ENCODE measurements at regions not wholly inside any gene's neighbourhood (a gene's known extent, or its start where the extent isn't known, plus 50 kb on each side); places are given as distances from the start of the nearest gene placed in this dataset.
A peak's percentile ranks its signal among the peaks of the same experiment; 100 is the strongest.

DNA sequence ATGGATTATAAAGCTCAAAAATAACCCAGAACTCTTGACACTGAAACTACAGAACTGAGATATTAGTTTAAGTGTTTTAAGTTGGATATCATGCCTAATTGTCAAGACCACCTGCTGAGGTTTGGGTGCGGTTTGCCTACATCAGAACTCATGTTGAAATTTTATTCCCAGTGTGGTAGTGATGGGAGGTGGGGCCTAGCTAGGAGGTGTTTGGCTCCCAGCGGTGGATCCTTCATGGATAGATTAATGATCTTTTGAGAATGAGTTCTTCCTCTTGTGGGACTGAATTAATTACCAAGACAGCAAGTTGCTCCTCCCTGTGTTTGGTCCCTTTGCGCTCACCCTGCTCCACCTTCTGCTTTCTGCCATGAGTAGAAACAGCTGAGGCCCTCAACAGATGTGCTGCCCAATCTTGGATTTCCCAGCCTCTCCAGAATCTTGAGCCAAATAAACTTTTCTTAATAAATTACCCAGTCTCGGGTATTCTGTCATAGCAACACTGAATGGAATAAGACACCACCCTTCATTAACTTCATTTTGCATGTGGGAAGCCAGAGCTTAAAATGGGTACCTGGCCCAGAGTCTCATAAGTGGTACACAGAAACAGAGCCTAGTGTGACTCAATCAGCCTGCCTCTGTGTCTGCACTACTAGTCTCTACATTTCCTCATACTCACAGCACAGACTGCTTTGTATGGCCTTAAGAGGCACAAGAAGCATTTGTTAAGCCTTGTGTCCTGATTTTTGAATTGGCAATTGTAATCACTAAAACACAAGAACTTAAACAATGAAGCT, 158.4 kb downstream of the IBTK start:
- Histone ChIP-seq H3K27me3 (ENCODE audit: control insufficient read depth, insufficient read depth, low read length) (no peaks in the 10 kb centered on the region), H3K4me1 (ENCODE audit: control insufficient read depth, insufficient read depth, low read length) (no peaks in the 10 kb centered on the region), H3K9me3 (replicated peaks; ENCODE audit: control insufficient read depth, low read depth, low read length) (no peaks in the 10 kb centered on the region), H3K36me3 (ENCODE audit: control insufficient read depth, insufficient read depth, low read length) (no peaks in the 10 kb centered on the region), H3K27ac (ENCODE audit: low read length) (no peak overlapping the region), H3K4me3 (ENCODE audit: low read length) (no peak overlapping the region)
- DNase-seq, result no peak
- WGBS (ENCODE audit: insufficient coverage), result 89% methylated on average over 3 of the region's 4 CpGs

DNA sequence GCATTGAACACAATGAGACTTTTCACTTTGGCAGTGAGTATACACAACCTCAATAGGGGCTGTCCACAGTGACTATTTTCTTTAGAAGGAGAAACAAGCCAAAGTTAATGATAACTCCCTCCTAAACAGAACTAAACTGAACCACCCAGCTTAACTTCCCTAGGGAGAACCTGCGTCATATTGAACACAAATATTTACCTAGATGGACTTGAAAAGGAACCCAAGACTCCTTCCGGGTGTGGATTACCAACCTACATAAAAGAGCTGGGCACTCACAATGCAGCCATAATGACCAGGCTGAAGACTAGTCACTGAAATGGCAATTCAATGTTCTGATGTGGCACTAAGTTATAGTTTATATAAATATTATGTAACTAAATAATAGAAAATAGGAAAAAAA, 160.6 kb downstream of the IBTK start:
- H3K27ac ChIP-seq (ENCODE audit: low read length), result no peak overlapping the region
- no peaks in the 10 kb centered on the region for H3K36me3 ChIP-seq (ENCODE audit: control insufficient read depth, insufficient read depth, low read length)
- no peak overlapping the region for H3K4me3 ChIP-seq (ENCODE audit: low read length)
- DNase-seq, result no peak
- H3K4me1 ChIP-seq (ENCODE audit: control insufficient read depth, insufficient read depth, low read length), result no peaks in the 10 kb centered on the region
- no peaks in the 10 kb centered on the region for H3K27me3 ChIP-seq (ENCODE audit: control insufficient read depth, insufficient read depth, low read length)
- WGBS (ENCODE audit: insufficient coverage), result no CpG with 5 or more reads among the region's 2 CpGs
- no peaks in the 10 kb centered on the region for H3K9me3 ChIP-seq (replicated peaks; ENCODE audit: control insufficient read depth, low read depth, low read length)

DNA sequence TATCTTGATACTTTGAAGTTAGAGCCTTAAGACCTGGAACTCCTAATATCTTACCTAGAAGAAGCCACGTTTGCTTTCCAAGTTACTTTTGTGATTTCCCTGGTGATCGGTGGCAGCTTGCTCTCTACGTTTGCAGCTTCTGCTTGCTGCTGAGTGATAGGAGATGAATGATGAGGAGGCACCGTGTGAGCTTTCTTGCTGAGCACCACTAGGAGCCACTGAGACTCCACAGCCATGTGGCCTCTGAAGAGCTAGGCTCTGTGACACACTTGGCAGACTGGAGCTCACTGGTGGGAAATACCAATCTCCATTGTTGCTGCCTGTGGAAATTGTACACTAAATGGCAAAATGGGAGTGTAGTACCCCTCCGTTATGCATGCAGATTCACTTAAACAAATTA, 161.8 kb downstream of the IBTK start:
- Histone ChIP-seq H3K27me3 (ENCODE audit: control insufficient read depth, insufficient read depth, low read length) (no peaks in the 10 kb centered on the region), H3K27ac (ENCODE audit: low read length) (no peak overlapping the region), H3K9me3 (replicated peaks; ENCODE audit: control insufficient read depth, low read depth, low read length) (no peaks in the 10 kb centered on the region), H3K36me3 (ENCODE audit: control insufficient read depth, insufficient read depth, low read length) (no peaks in the 10 kb centered on the region), H3K4me1 (ENCODE audit: control insufficient read depth, insufficient read depth, low read length) (no peaks in the 10 kb centered on the region), H3K4me3 (ENCODE audit: low read length) (no peak overlapping the region)
- DNase-seq, result no peak
- 83% methylated on average over 1 of the region's 5 CpGs for WGBS (ENCODE audit: insufficient coverage)

DNA sequence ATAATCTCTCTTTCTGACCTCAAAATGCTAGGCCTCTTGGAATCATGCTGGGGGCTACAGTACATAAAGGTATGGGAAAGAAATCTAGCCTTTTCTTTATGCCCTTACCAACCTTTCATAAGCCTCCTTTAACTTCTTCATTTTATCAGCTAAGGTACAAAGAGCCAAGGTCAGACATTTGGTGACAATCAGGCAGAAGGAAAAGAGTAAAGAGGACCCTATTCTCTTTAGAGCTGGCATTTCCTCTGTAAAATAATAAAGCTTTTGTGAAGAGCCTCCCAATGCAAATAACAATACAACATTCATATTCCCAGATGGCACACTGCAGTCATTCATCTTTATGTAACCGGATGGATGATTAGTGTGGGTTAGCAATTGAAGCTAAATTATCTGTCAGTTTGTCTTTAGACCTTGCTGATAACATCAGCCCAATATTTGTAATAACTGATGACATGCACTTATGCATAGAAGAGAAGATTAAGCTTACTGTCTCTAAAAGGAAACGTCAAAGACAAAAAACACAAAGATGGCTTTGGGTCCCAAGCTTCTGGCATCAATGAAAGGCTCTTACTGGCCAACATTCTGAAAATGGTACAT, 163.1 kb downstream of the IBTK start:
- Histone ChIP-seq H3K4me1 (ENCODE audit: control insufficient read depth, insufficient read depth, low read length) (no peaks in the 10 kb centered on the region), H3K27ac (ENCODE audit: low read length) (no peak overlapping the region), H3K4me3 (ENCODE audit: low read length) (no peak overlapping the region), H3K27me3 (ENCODE audit: control insufficient read depth, insufficient read depth, low read length) (no peaks in the 10 kb centered on the region), H3K9me3 (replicated peaks; ENCODE audit: control insufficient read depth, low read depth, low read length) (no peaks in the 10 kb centered on the region), H3K36me3 (ENCODE audit: control insufficient read depth, insufficient read depth, low read length) (no peaks in the 10 kb centered on the region)
- WGBS (ENCODE audit: insufficient coverage), result 40% methylated on average over 1 of the region's 2 CpGs
- no peak for DNase-seq

DNA sequence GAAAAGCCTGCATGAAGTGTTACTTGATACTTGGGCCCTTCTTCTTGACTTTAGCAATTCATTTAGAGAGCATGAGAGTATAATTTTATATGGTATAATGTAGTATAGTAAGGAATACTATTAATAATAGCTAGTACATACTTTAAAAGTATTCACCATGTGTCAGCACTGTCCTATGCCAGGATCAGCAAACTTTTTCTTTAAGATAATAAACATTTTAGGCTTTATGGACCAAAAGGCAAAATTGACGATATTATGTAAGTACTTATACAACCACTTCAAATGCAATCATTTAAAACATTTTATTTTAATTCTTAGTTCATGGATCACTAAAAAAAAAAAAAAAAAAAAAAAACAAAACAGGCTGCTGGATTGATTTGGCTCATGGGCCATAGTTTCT, 163.9 kb downstream of the IBTK start:
- DNase-seq, result no peak
- no peak overlapping the region for H3K4me3 ChIP-seq (ENCODE audit: low read length)
- H3K27me3 ChIP-seq (ENCODE audit: control insufficient read depth, insufficient read depth, low read length), result no peaks in the 10 kb centered on the region
- H3K9me3 ChIP-seq (replicated peaks; ENCODE audit: control insufficient read depth, low read depth, low read length), result no peaks in the 10 kb centered on the region
- no peaks in the 10 kb centered on the region for H3K4me1 ChIP-seq (ENCODE audit: control insufficient read depth, insufficient read depth, low read length)
- no peak overlapping the region for H3K27ac ChIP-seq (ENCODE audit: low read length)
- no peaks in the 10 kb centered on the region for H3K36me3 ChIP-seq (ENCODE audit: control insufficient read depth, insufficient read depth, low read length)
- WGBS (ENCODE audit: insufficient coverage), result no CpG with 5 or more reads among the region's 1 CpG

DNA sequence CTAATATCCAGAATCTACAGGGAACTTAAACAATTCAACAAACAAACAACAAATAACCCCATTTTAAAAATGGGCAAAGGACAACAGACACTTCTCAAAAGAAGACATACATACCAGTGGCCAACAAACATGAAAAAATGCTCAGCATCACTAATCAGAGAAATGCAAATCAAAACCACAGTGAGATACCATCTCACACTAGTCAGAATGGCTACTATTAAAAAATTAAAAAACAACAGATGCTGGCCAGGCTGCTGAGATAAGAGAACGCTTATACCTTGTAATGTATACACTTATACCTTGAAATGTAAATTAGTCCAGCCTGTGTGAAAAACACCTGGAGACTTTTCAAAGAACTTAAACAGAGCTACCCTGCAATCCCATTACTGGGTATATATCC, 166.8 kb downstream of the IBTK start:
- Histone ChIP-seq H3K4me3 (ENCODE audit: low read length) (no peak overlapping the region), H3K36me3 (ENCODE audit: control insufficient read depth, insufficient read depth, low read length) (no peaks in the 10 kb centered on the region), H3K27me3 (ENCODE audit: control insufficient read depth, insufficient read depth, low read length) (no peaks in the 10 kb centered on the region), H3K4me1 (ENCODE audit: control insufficient read depth, insufficient read depth, low read length) (peaks cover 3% of the 10 kb centered on the region), H3K27ac (ENCODE audit: low read length) (no peak overlapping the region), H3K9me3 (replicated peaks; ENCODE audit: control insufficient read depth, low read depth, low read length) (no peaks in the 10 kb centered on the region)
- DNase-seq, result no peak
- WGBS (ENCODE audit: insufficient coverage), result no CpG with 5 or more reads among the region's 1 CpG

DNA sequence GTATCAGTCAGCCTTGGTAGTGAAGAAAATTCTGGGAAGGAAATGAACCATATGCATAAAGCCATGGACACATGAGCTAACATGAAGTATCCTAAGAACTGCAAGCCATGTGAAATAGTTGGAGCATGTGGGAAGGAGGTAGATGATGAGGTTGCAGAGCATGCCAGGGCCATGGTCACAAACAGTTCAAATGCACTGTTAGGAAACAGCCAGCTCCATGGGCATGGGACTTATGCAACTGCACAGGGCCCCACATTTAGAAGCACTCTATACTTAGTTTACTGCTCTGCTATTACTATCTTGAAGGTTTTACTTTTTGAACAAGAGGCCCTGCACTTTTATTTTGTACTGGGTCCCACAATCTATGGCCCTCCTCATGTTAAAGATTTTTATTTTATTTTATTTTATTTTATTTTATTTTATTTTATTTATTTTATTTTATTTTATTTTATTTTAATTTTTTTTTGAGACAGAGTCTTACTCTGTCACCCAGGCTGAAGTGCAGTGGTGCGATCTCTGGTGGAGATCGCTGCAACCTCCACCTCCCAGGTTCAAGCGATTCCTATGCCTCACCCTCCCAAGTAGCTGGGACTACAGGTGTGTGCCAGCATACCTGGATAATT, 169.1 kb downstream of the IBTK start:
- no peaks in the 10 kb centered on the region for H3K27me3 ChIP-seq (ENCODE audit: control insufficient read depth, insufficient read depth, low read length)
- H3K4me3 ChIP-seq (ENCODE audit: low read length), result no peak overlapping the region

DNA sequence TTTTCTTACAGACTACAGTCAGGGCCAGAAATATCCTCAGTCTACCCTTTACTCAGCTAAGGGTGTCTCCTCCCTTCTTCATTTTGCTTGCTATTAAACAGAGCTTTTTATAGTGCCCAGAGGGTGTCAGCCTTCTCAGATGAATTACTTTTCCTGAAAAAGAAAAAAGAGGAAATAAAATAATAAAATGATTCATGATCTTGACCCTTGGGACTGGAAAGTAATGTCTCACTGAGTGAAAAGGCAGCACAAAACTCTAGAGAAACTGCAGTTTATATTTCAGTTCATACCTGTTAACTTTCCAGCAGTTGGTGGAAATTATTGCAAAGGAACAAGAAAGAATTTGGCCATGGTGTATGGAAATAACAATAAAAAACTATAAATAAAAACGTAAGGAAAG, 170.6 kb downstream of the IBTK start:
- Histone ChIP-seq H3K9me3 (replicated peaks; ENCODE audit: control insufficient read depth, low read depth, low read length) (no peaks in the 10 kb centered on the region), H3K27ac (ENCODE audit: low read length) (peak overlapping the region; percentile 71), H3K36me3 (ENCODE audit: control insufficient read depth, insufficient read depth, low read length) (no peaks in the 10 kb centered on the region), H3K4me3 (ENCODE audit: low read length) (no peak overlapping the region), H3K4me1 (ENCODE audit: control insufficient read depth, insufficient read depth, low read length) (peaks cover 11% of the 10 kb centered on the region), H3K27me3 (ENCODE audit: control insufficient read depth, insufficient read depth, low read length) (no peaks in the 10 kb centered on the region)
- peak; percentile 93 for DNase-seq
- no CpG with 5 or more reads among the region's 1 CpG for WGBS (ENCODE audit: insufficient coverage)

More for the DNA sequence above, 169.1 kb downstream of the IBTK start:
- WGBS (ENCODE audit: insufficient coverage), result 100% methylated on average over 2 of the region's 3 CpGs
- peaks cover 6% of the 10 kb centered on the region for H3K4me1 ChIP-seq (ENCODE audit: control insufficient read depth, insufficient read depth, low read length)
- no peak overlapping the region for H3K27ac ChIP-seq (ENCODE audit: low read length)
- H3K36me3 ChIP-seq (ENCODE audit: control insufficient read depth, insufficient read depth, low read length), result no peaks in the 10 kb centered on the region
- no peaks in the 10 kb centered on the region for H3K9me3 ChIP-seq (replicated peaks; ENCODE audit: control insufficient read depth, low read depth, low read length)
- no peak for DNase-seq

DNA sequence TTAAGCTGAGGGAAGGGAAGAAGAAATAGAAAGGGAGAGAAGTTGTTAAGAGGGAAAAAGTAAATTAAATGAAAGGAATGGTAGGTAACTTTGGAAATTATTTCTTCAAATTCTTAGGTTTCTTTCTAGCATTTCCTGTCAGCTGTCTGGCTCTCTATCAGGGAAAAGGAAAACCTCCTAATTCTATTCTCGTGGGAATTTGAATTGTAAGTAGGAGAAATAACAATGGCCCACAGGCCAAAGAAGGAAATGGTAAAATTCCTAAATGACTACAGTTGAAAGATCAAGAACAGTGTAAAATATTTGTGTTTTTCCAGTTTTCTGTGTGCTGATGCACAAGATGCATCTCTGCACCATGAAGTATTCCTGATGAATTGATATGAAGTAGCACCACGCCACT, 173.0 kb downstream of the IBTK start:
- Histone ChIP-seq H3K4me1 (ENCODE audit: control insufficient read depth, insufficient read depth, low read length) (peaks cover 11% of the 10 kb centered on the region), H3K36me3 (ENCODE audit: control insufficient read depth, insufficient read depth, low read length) (no peaks in the 10 kb centered on the region), H3K27ac (ENCODE audit: low read length) (no peak overlapping the region), H3K27me3 (ENCODE audit: control insufficient read depth, insufficient read depth, low read length) (no peaks in the 10 kb centered on the region), H3K9me3 (replicated peaks; ENCODE audit: control insufficient read depth, low read depth, low read length) (no peaks in the 10 kb centered on the region), H3K4me3 (ENCODE audit: low read length) (no peak overlapping the region)
- DNase-seq, result peak; percentile 81
- WGBS (ENCODE audit: insufficient coverage), result no CpG with 5 or more reads among the region's 2 CpGs

DNA sequence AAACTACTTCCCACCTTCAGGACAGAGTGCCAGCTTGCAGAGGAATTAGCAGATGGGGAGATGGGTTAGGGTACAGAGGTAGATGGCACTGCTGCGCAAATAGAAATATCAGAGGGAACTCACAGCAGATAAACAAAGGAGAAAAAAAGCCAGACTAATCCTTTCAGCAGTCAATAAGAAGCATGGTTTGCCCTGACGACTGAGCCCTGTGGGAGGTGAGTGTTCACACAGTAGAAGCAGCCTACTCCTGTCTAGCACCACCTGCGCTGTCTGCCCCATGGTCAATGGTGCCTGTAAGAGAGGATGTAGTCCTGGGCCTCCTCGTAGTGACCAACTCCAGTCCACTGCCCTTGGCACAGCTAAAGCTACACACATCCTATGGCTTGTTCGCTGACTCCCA, 174.1 kb downstream of the IBTK start:
- Histone ChIP-seq H3K27ac (ENCODE audit: low read length) (peak overlapping the region; percentile 77), H3K9me3 (replicated peaks; ENCODE audit: control insufficient read depth, low read depth, low read length) (no peaks in the 10 kb centered on the region), H3K27me3 (ENCODE audit: control insufficient read depth, insufficient read depth, low read length) (no peaks in the 10 kb centered on the region), H3K4me3 (ENCODE audit: low read length) (no peak overlapping the region), H3K36me3 (ENCODE audit: control insufficient read depth, insufficient read depth, low read length) (no peaks in the 10 kb centered on the region), H3K4me1 (ENCODE audit: control insufficient read depth, insufficient read depth, low read length) (peaks cover 11% of the 10 kb centered on the region)
- DNase-seq, result no peak
- WGBS (ENCODE audit: insufficient coverage), result 80% methylated on average over 1 of the region's 5 CpGs

Measured in muscle of leg (tissue), 3 donors.